ENCODE measurements at regions not wholly inside any gene's neighbourhood (a gene's known extent, or its start where the extent isn't known, plus 50 kb on each side); places are given as distances from the start of the nearest gene placed in this dataset.

DNA sequence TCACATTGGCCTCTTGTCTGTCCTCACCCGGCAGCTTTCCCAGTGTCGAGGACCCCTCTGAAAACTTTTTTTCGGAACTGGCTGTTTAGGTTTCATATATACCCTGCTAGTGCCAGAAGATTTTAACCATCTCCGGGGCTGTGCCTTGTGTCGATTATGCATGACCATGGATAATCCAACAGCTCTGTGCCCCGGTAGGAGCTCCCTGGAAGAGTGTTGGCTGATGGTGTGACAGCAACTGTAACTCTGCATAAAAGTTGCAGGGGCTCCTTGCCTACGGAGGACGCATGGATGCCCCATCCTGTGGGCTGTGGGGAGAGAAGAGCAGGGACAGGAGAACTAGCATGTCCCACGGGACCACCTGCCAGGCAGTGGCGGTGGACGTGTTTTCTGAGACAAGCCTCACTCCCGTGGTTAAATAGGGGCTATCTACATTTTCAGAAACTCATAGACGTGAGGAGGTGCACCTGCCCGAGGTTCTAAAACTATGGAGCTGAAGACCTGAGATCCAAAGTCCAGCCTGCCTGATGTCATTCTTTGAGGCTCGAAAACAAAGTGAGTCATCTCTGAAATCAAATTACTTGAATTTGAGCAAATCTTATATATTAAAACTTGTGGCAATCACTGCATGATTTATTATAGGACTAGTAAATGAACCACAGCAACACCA, 437.2 kb upstream of the HS6ST1 start:
- in situ Hi-C loops (cut with MboI; ENCODE audit: low sequenced_read_pairs): no loop called here

DNA sequence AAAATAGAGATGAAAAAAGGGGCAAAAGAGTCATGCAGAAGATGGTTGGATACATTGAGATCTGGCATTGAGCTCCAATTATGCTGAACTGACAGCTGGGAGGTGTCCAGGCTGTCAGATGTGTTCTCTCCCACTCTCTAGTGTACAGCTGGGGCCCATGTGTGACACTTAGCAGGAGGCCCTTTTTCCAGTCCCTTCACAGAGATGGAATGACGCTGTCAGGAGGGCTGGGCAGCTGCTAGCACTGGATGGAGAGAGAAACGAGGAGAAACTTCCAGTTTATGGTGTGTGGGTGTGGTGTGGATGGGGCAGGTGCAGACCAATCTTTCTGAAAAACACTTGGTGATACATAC, 437.7 kb upstream of the HS6ST1 start:
- in situ Hi-C loops (cut with MboI; ENCODE audit: low sequenced_read_pairs): no loop called here

DNA sequence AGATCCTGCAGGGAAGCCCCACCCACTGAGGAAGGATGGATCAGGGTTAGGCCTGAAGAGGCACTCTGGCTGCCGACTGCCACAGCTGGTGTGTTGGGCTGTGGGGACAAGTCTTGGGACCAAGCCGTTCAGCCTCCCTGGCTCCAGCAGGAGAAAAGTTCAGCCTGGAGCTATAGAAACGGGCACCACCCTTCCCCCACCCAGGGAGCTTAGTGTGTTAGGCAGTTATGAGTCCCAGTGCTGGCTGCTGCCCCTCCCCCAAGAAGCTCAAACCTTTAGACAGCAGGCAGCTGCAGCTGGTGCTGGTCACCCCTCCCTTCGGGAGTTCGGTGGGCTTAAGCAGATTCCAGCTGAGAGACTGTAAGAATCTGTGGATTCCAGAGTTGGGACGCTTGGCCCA, 447.1 kb upstream of the HS6ST1 start:
- in situ Hi-C loops (cut with MboI; ENCODE audit: low sequenced_read_pairs): no loop called here

DNA sequence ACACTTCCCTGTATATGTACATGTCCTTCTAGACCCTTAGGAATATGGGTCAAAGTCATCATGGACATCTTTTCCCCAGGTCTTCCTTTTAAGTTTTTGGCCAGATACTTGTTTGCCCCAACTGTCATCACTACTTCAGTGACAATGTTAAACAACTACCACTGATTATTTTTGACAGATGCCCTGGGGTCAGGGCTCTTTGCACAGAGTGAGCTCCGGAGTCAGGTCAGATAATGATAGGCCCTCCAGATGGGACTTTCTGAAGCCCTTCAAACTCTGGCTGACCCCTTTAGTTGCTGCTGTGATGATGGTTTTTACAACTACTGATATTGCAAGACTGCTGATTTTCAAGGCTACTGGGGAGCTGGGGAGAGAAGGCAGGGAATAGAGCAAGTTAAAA, 449.4 kb upstream of the HS6ST1 start:
- in situ Hi-C loops (cut with MboI; ENCODE audit: low sequenced_read_pairs): no loop called here

DNA sequence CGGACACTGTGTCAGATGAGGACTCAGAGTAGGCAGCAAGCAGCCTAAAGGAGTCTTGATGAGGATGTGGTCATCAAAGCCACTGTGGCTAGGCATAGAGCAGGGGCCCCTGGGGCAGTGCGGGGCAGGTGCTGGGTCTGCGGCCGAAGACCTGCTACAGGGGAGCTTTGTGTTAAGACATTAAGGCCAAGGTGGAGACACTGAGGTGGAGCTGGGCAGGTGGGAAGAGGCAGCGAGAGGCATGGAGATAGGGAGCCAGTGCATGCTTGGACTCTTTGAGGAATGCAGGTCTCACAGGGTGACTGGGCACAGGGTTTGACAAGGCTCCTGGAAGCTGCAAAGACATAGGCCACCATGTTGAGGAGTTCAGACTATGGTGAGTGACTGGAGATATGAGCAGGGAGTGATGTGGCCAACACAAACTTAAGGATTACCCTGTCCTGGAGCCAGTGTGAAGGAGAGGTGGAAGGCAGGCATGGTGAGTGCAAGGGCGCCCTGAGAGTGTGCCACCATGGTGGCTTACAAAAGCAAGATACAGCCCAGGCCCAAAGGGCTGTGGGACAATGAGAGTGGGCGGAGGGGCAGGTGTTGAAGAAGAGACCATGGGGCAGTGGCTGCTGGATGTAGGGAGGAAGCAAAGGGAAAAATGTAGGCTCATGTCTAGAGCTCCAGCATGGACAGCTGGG, 450.9 kb upstream of the HS6ST1 start:
- in situ Hi-C loops (cut with MboI; ENCODE audit: low sequenced_read_pairs): no loop called here

DNA sequence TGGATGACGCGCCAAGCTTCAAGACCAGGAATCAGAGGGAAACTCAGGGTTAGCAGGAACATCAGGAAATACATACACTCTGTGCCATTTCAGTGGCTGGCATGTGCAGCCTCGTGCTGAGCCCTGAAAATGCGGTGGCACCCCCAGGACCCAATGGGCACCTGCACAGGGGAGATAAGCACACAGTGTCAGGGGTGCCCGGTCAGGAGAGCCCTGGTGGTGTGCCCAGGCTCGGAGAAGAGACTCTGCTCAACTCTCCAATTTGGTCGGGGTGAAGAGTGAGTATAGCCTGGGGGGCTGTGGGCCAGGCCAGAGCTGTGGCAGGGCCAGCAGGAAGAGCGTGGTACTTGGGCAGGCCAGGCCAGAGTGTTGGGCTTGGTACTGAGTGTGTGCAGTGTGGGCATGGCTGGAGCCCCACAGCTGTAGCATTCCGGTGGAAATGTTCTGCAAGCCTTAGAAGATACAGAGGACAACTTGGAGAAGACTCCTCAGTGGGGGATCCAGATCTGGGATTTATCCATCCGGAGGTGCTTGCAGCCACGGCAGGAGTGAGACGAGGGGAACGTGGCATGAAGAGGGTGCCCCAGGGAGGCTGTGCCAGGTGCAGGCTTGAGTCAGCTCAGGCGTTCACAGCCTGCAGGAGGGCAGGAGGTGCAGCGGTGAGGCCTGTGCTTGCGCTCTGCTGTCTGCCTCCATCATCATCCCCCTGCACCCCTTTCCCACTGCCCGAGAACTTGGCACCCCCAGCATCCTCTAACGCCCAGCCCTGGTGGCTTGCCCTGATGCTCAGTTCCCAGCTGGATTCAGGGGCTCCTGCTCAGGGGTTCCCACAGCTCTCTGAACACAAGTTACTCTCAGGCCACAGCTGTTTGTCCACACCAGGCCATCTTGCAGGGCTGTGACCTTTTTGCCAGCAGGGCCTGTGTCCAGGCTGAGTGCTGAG, 451.7 kb upstream of the HS6ST1 start:
- in situ Hi-C loops (cut with MboI; ENCODE audit: low sequenced_read_pairs): no loop called here

DNA sequence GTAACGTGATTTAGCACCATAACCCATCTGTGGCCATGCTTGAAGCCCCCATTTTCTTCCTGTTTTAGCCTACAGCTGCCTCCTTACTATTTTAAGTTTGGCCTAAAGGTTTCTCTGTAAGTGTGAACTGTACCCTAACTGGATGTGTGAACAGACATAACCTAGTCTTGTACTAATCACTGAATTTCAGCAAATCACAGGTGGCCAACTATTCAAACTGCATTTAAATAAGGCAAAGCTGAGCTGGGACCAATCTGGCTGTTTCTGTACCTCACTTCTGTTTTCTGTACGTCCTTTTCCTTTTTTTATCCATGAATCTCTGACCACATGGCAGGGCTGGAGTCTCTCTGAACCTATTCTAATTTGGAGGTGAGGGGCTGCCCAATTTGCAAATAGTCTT, 452.7 kb upstream of the HS6ST1 start:
- in situ Hi-C loops (cut with MboI; ENCODE audit: low sequenced_read_pairs): no loop called here

DNA sequence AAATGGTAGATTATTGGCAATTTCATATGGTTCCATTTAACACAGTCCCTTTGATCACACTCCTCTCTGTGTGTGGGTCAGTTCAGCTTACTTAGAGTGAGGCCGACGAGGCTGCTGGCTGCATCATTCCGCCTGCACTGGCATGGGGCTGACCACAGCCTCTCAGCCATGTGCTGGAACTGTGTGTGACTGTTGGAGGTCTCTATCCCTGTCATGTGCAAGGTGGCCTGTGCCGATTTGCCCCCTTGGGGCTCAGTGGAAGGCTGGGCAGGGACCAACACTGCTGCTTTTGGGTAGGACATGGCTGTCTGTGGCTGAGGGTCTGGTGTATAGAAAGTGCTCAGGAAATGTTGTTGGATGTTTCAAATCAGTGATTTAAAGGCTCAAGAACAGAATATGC, 454.0 kb upstream of the HS6ST1 start:
- in situ Hi-C loops (cut with MboI; ENCODE audit: low sequenced_read_pairs): no loop called here

DNA sequence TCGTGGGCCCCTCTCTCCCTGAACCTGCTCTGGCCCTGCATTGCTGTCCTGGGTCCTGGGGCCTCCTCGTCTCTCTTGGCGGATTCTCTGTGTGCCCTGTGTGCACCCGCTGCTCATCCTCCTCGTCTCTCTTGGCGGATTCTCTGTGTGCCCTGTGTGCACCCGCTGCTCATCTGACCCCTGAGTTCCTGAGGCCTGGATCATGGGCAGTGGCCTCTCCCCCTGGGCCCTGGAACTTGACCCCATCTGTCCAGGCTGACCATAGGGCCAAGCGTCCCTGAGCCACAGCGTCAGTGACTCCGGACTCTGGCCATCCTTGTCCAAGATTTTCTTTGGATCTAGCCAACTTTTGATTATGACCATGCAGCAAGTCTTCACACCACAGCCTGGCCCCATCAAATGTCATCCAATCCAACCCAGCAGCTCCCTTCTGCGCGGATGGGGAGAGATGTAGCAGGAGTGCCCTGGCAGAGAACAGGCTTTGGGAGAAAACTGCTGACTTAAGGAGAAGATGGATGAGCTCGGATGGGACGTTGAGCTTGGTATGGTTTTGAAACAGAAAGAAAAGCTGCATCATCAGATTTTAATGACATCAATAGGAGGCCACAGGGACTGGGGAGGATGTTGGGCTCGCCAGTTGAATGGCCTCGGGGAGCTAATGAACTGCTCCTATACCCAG, 455.1 kb upstream of the HS6ST1 start:
- in situ Hi-C loops (cut with MboI; ENCODE audit: low sequenced_read_pairs): no loop called here

DNA sequence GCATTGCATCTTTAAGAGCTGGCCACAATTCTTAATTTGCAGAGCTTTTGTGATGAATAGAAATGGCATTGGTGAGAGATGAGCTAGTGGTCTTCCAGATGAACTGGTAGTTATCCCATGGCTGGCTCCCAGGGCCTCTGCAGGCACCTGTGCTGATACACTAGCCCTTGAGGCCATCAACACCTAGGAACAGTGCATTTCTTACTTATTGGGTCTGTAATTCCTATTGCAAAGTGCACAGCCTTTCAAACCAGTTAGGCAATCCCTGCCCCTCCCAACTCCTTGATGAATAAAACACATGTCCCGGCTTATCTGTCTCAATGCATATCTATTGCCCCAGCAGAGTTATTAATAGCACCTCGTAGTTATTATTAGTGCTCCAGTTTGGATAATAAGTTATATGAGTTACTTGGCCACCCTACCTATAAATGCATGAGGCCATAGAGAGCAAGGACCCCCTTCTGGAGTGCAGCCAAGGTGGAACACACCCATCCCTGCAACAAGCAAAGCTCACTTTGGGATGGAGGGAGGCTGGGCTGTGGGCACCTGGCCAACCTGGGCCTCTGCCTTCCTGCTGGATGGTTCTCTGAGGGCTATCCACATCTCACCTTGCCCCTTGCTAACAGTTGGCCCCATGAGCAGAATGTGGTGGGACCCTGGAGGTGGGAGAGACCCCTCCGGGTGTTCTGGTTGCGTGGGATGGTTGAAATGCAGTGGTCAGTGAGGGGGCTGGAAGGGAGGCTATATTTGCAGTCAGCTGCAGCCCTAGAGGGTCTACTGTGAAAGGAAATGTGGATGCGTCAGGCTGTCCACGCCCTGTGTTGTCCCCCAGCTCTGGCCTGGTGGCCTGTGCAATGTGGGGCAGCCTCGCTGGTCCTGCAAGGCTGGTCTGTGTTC, 455.9 kb upstream of the HS6ST1 start:
- in situ Hi-C loops (cut with MboI; ENCODE audit: low sequenced_read_pairs): no loop called here

DNA sequence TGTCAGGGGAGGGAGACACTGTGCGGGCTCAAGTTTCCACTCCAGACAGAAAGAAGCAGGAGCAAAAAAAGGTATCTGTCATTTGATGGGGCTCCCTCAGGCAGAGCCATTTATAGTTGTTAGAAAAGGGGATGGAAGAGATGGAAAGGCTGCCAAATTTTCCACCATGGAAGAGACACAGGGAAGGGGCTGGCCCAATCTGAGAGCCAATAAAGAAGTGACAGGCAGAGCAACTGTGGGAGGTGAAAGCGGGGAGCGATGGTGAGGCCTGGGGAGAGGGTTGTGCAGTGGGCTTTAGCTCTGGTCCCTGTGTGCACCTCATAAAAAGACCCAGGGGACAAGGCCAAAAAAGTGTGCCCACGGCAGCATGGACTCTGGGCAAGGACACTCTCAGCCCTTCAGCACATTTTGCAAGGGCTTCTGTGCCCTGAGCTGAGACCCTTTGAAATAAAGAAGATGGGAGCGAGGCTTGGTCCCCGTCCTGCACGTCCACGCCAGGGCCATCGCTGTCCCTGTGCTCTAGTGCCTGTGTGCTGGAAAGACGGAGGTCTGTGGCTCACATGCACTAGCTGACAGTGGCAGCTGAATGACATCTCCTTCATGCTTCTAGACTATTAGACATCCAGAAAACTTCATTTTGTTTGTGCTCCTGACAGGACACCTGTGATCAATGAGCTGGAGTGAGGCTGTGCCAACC, 456.7 kb upstream of the HS6ST1 start:
- in situ Hi-C loops (cut with MboI; ENCODE audit: low sequenced_read_pairs): no loop called here

DNA sequence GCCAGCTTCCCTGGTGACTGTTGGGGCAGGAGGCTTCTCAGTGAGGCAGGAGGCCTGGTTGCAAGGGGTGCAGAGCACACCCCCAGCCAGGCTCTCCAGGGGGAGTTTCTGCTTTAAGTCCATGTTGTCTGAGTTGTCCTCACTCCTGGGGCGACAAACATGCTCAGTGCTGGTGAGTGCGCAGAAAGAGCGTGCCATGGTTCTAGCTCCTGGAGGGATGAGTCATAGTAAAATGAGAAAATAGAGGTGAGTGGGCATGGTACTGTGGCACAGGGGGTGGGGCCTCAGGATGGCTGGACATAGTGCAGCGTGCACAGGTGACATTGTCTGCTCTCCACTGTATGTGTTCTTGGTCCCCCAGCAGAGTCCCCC, 457.2 kb upstream of the HS6ST1 start:
- in situ Hi-C loops (cut with MboI; ENCODE audit: low sequenced_read_pairs): no loop called here

DNA sequence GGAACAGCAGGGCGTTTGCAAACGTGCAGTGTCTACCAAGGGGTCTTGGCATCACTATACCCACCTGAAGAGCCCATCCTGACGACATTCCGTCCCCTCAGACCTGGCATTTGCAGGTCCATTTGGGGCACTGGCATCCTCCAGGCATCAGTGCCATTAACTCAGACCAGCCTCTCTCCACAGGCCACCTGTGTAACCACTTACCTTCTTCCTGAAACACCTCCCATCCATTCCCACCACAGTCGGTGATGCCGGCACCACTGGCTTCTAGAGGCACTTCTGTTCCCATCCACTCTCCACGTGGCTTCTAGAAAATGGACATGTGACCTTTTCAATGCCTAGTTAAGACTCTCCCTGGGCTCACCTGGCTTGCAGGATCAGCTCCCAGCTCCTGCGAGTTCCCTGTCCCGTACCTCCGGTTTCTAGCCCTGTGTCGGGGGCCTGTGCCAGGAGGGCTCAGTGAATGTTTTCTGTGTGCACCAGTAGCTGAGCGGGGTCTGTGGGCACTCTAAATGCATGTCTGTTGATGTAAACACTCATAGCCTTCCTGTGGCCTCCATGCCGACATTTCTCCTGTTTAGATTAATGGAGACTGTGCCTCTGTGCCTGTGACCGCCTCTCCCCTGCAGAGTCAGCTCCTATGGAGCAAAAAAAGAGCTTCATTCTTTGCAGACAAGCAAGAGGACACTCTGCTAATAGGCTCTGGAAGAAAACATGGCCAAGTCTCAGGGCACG, 458.0 kb upstream of the HS6ST1 start:
- in situ Hi-C loops (cut with MboI; ENCODE audit: low sequenced_read_pairs): no loop called here

DNA sequence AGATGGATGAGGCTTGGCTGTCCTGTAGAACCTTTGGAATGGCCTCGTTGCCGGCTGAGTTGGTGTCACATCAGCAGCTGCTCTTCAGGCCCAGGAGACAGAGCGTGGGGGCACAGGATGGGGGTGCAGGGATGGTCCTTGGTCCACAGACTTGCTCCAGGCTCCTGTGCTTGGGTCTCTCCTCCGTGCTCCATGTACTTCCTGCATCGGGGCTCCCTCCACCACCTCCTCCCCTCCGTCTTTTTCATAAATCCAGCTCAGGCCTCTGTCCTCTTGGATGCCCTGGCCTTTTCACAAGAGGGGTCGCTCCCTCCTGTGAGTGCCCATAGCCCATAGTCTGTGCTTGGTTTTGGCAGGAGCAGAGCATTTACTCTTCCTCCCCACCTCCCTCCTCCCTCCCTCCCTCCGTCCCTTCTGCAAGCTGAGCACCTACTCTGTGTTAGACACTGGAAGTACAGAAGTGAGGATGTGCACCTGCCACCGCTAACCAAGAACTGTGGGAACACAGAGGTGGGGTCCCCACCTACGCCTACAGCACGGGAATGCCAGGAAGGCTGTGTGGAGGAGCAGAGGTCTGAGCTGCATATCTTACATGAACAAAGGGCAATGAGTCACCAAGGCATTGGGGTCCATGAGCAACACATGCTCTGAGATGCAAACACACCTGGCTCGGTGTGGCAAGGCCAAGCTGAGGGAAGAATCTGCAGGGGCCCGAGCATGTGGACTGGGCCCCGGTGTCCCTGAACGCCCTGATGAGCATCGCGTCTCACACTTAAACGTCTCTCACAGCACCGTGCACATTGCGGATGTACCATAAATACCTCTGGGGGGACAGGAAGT, 458.7 kb upstream of the HS6ST1 start:
- in situ Hi-C loops (cut with MboI; ENCODE audit: low sequenced_read_pairs): no loop called here

DNA sequence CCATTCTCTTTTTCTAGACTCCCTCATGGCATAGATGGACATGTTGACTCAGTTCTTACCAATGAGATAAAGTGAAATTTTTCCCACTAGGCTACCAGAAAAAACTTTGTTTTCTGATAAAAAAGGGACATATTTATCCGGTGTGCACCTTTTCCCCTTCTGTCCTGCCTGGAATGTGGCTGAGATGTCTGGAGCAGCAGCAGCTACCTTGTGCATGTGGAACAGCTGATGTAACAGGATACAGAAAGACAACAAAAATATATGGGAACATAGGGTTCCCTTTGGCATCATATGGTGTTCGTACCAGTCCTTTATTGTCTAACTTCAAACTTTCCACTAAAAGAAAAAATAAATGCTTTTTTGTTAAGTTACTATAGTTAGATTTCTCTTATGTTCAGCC, 460.2 kb upstream of the HS6ST1 start:
- in situ Hi-C loops (cut with MboI; ENCODE audit: low sequenced_read_pairs): no loop called here

DNA sequence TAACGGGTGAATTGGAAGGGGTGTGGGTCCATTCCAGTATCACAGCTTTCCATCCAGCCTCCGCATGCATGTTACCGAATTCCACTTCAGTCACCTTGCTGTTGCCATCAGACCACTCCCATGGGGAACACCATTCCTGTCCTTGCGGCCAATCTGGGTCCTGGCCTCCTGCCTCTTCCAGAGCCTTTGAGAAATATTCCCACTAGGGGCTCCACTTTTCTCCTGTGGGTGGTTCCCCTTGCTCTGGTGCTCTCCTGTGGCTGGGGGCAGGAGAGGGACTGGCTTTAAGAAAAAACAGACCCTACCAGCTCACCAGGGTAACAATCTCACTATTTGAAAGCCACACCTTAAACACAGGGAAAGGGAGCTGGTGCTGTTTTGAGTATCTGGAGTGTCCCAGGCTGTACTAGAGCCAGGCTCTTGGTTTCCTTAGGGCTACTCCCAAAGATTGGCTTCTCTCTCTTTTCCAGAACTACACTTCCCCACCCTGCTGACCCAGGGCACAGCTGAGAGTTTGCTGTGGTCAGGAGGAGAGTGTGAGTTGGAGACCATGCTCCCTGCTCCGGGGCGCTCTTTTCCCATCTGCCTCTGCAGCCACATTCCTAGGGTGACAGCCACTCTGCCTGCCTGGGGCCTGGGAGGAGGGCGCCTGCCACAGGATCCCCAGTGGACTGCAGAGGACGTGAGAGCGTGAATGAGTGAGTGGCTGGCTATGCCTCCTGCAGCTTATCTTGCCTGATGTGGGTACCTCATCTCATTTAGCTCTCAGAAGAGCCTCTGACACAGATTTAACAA, 460.8 kb upstream of the HS6ST1 start:
- in situ Hi-C loops (cut with MboI; ENCODE audit: low sequenced_read_pairs): no loop called here

DNA sequence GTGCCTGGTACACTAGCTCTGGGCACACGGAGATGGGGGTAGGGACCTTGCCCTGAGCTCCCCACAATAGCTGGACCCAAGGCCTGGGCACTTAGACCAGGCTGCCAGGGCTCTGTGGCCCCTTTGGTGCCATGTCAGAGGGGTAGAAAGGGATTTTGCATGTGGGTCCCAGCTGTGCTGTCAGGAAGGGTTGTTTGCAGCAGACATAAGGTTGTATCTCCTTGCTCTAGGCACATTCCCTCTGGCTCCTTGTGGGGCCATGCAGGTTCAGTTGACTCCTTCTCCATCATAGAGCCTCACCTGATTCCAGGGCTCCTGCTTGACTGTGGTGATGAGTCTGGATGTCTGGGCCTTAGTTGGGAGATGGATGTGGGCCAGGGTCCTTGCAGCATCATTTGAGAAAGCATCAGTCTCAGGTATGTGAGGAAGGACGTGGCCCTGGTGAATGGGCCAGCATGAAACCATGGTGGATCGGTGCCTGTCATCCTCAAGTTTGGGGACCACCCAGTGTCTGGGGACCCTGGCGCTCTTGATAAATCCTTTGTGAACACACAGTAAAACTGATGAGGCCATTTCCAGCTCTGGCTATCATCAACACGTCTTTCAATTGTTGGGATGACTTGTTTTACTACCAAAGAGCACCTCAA, 461.9 kb upstream of the HS6ST1 start:
- in situ Hi-C loops (cut with MboI; ENCODE audit: low sequenced_read_pairs): no loop called here

All from HL-60/S4 treated with retinoic acid at 250 ng/mL for 4 days and 3 days (cell line).